WTC11 (cell line): ENCODE measurements at regions not wholly inside any gene's neighbourhood (a gene's known extent, or its start where the extent isn't known, plus 50 kb on each side); places are given as distances from the start of the nearest gene placed in this dataset.

Experiments
- ATAC-seq: fragments of 200-7000 bp; cut with Tn5 transposase; 2 replicates; pipeline ENCODE4 v1.10.0; 2021; ENCODE audit warnings: mild to moderate bottlenecking, moderate library complexity
- CTCF ChIA-PET: fragments of 300-600 bp; sonication (Branson Sonifier 250); formaldehyde crosslinking; loops from one replicate; lab custom pipeline; 2021; ENCODE audit warnings: antibody characterized with exemption; lab: Charles Lee
- POLR2A ChIA-PET: fragments of 350-600 bp; sonication (Branson Sonifier 250); formaldehyde crosslinking; loops from one replicate; lab custom pipeline; 2021; ENCODE audit warnings: antibody characterized with exemption; lab: Charles Lee
- DNase-seq: peaks from one replicate; pipeline ENCODE4 v3.0.0; 2021; ENCODE audit warnings: low spot score
- H3K27ac Mint-ChIP-seq: 2 replicates; pipeline ENCODE4 v1.8.0; 2021; ENCODE audit warnings: mixed read lengths
- H3K27me3 Mint-ChIP-seq: 2 replicates; pipeline ENCODE4 v1.8.0; 2021; ENCODE audit warnings: low read depth, mild to moderate bottlenecking, moderate library complexity, mixed read lengths
- H3K36me3 Mint-ChIP-seq: 2 replicates; pipeline ENCODE4 v1.8.0; 2021; ENCODE audit warnings: mixed read lengths
- H3K4me1 Mint-ChIP-seq: 2 replicates; pipeline ENCODE4 v1.8.0; 2022; ENCODE audit warnings: mixed read lengths
- H3K4me3 Mint-ChIP-seq: 2 replicates; pipeline ENCODE4 v1.8.0; 2021; ENCODE audit warnings: mild to moderate bottlenecking, moderate library complexity, mixed read lengths
- H3K9me3 Mint-ChIP-seq: 2 replicates; pipeline ENCODE4 v1.8.0; 2021; ENCODE audit warnings: mixed read lengths
- ATF3 ChIP-seq: sonication (generic); formaldehyde crosslinking; conservative IDR thresholded peaks from 2 replicates; pipeline ENCODE4 v1.8.1; 2022; ENCODE audit warnings: mild to moderate bottlenecking, missing genetic modification reagents
- CBFB ChIP-seq: sonication (generic); formaldehyde crosslinking; IDR thresholded peaks from 2 replicates; pipeline ENCODE4 v1.8.1; 2022; ENCODE audit warnings: mild to moderate bottlenecking, low read depth, missing genetic modification reagents
- CREB1 ChIP-seq: sonication (generic); formaldehyde crosslinking; IDR thresholded peaks from 2 replicates; pipeline ENCODE4 v1.8.0; 2023; ENCODE audit warnings: mild to moderate bottlenecking, missing genetic modification reagents
- E2F5 ChIP-seq: sonication (generic); formaldehyde crosslinking; IDR thresholded peaks from 2 replicates; pipeline ENCODE4 v1.8.1; 2022; ENCODE audit warnings: mild to moderate bottlenecking, moderate library complexity, missing genetic modification reagents
- FOXK1 ChIP-seq: sonication (generic); formaldehyde crosslinking; IDR thresholded peaks from 2 replicates; pipeline ENCODE4 v1.8.0; 2022; ENCODE audit warnings: mild to moderate bottlenecking, moderate library complexity, missing genetic modification reagents
- GRHL2 ChIP-seq: fragments of 250-450 bp; sonication (Bioruptor Pico); IDR thresholded peaks from 2 replicates; pipeline ENCODE4 v1.8.0; 2022; ENCODE audit warnings: mild to moderate bottlenecking, moderate library complexity; ENCODE audit not compliant: insufficient replicate concordance, severe bottlenecking
- JUN ChIP-seq: sonication (generic); formaldehyde crosslinking; IDR thresholded peaks from 2 replicates; pipeline ENCODE4 v1.8.0; 2023; ENCODE audit warnings: mild to moderate bottlenecking, missing genetic modification reagents
- KAT7 ChIP-seq: sonication (generic); formaldehyde crosslinking; IDR thresholded peaks from 2 replicates; pipeline ENCODE4 v1.8.1; 2023; ENCODE audit warnings: missing genetic modification reagents, mild to moderate bottlenecking, borderline replicate concordance
- MXD4 ChIP-seq: fragments of 250-450 bp; sonication (Bioruptor Pico); IDR thresholded peaks from 2 replicates; pipeline ENCODE4 v1.8.0; 2021; ENCODE audit warnings: mild to moderate bottlenecking, moderate library complexity, borderline replicate concordance
- NR3C1 ChIP-seq: sonication (generic); formaldehyde crosslinking; conservative IDR thresholded peaks from 2 replicates; pipeline ENCODE4 v1.8.1; 2023; ENCODE audit warnings: low read depth, mild to moderate bottlenecking, missing genetic modification reagents
- RORB ChIP-seq: fragments of 250-450 bp; sonication (Bioruptor Pico); IDR thresholded peaks from 2 replicates; pipeline ENCODE4 v1.9.0; 2021; ENCODE audit warnings: mild to moderate bottlenecking
- SP1 ChIP-seq: sonication (generic); formaldehyde crosslinking; conservative IDR thresholded peaks from 2 replicates; pipeline ENCODE4 v1.8.1; 2022; ENCODE audit warnings: missing genetic modification reagents
- USF2 ChIP-seq: sonication (generic); formaldehyde crosslinking; IDR thresholded peaks from 2 replicates; pipeline ENCODE4 v1.8.1; 2023; ENCODE audit warnings: mild to moderate bottlenecking, missing genetic modification reagents, moderate library complexity
- ZBTB43 ChIP-seq: sonication (generic); formaldehyde crosslinking; IDR thresholded peaks from 2 replicates; pipeline ENCODE4 v1.8.1; 2023; ENCODE audit warnings: mild to moderate bottlenecking, missing genetic modification reagents
- ZNF121 ChIP-seq: sonication (generic); formaldehyde crosslinking; IDR thresholded peaks from 2 replicates; pipeline ENCODE4 v1.8.0; 2023; ENCODE audit warnings: missing genetic modification reagents
- ZNF138 ChIP-seq: sonication (generic); formaldehyde crosslinking; conservative IDR thresholded peaks from 2 replicates; pipeline ENCODE4 v1.8.1; 2022; ENCODE audit warnings: mild to moderate bottlenecking, moderate library complexity, missing genetic modification reagents
- ZNF281 ChIP-seq: sonication (generic); formaldehyde crosslinking; IDR thresholded peaks from 2 replicates; pipeline ENCODE4 v1.8.0; 2023; ENCODE audit warnings: mild to moderate bottlenecking, missing genetic modification reagents
- ZNF416 ChIP-seq: fragments of 250-450 bp; sonication (Bioruptor Pico); IDR thresholded peaks from 2 replicates; pipeline ENCODE4 v1.9.0; 2021; ENCODE audit warnings: mild to moderate bottlenecking, inconsistent platforms
- ZNF512 ChIP-seq: sonication (generic); formaldehyde crosslinking; IDR thresholded peaks from 2 replicates; pipeline ENCODE4 v1.8.1; 2022; ENCODE audit warnings: missing genetic modification reagents, borderline replicate concordance
- TF ChIP-seq, protein P1 (sequence below): fragments of 250-450 bp; sonication (Bioruptor Pico); IDR thresholded peaks from 2 replicates; pipeline ENCODE4 v2.1.2; 2022; ENCODE audit warnings: mild to moderate bottlenecking, moderate library complexity
- TF ChIP-seq, protein P2 (sequence below): fragments of 250-450 bp; sonication (Bioruptor Pico); IDR thresholded peaks from 2 replicates; pipeline ENCODE4 v1.9.0; 2021; ENCODE audit warnings: moderate library complexity, mild to moderate bottlenecking, inconsistent platforms, borderline replicate concordance
- TF ChIP-seq, protein P3 (sequence below): sonication (generic); formaldehyde crosslinking; IDR thresholded peaks from 2 replicates; pipeline ENCODE4 v1.8.1; 2022; ENCODE audit warnings: low read depth, mild to moderate bottlenecking, moderate library complexity, missing genetic modification reagents, borderline replicate concordance

DNA sequence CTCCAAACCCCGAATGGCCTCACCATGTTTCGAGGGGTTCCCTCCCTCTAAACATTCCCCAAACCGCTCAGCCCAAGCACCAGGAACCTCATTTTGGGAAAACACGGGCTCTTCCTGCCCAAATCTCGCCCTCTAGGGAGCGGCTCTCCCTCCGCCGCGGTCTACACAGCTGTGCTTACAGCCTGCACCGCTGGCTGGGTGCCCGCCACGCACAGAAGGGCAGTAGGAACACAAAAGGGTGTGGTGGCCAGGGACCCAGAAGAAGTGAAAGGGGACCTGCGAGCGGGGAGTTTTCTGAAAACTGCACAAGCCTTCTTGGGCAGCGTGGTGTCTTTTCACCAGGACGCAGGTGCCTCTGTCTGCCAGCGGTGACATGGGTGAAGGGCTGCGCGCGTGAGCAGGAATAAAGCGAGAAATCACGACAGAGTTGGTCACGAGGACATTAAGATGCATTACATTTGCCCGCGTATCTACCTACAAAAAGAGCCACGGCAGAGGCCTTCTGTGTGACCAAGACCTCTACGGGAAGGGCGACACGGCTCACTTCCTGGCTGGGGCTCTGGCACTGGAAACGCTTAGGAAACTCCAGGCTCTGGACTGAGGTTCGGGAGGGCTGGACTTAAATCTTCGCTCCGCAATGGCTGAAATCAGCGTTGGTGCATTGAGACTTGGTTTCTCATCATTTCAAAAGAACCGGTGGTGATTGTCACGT, 171.7 kb downstream of the LSM5 start:
- H3K4me3 Mint-ChIP-seq: peak overlapping the region; percentile 56
- TF ChIP-seq, protein P1, sequence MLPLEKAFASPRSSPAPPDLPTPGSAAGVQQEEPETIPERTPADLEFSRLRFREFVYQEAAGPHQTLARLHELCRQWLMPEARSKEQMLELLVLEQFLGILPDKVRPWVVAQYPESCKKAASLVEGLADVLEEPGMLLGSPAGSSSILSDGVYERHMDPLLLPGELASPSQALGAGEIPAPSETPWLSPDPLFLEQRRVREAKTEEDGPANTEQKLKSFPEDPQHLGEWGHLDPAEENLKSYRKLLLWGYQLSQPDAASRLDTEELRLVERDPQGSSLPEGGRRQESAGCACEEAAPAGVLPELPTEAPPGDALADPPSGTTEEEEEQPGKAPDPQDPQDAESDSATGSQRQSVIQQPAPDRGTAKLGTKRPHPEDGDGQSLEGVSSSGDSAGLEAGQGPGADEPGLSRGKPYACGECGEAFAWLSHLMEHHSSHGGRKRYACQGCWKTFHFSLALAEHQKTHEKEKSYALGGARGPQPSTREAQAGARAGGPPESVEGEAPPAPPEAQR (CRISPR knock-in tag): no peak
- TF ChIP-seq USF2 (CRISPR knock-in tag): no peak
- no peak for TF ChIP-seq NR3C1 (CRISPR knock-in tag)
- TF ChIP-seq, protein P2, sequence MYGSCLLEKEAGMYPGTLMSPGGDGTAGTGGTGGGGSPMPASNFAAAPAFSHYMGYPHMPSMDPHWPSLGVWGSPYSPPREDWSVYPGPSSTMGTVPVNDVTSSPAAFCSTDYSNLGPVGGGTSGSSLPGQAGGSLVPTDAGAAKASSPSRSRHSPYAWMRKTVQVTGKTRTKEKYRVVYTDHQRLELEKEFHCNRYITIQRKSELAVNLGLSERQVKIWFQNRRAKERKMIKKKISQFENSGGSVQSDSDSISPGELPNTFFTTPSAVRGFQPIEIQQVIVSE (CRISPR knock-in tag): no peak
- H3K36me3 Mint-ChIP-seq: no peaks in the 10 kb centered on the region
- ChIA-PET POLR2A (no interaction called here), CTCF (interaction anchor here (0.6 to 1.8 kb wide), 3 partner anchors 14 to 108 kb away, joined by 3 to 7 read pairs (median 5); no protein-coding TSS in a partner anchor)
- peaks cover 29% of the 10 kb centered on the region for H3K27me3 Mint-ChIP-seq
- no peaks in the 10 kb centered on the region for H3K9me3 Mint-ChIP-seq
- H3K27ac Mint-ChIP-seq: no peak overlapping the region
- DNase-seq (peak; percentile 12), ATAC-seq (peak; percentile 53)
- peaks cover 5% of the 10 kb centered on the region for H3K4me1 Mint-ChIP-seq

DNA sequence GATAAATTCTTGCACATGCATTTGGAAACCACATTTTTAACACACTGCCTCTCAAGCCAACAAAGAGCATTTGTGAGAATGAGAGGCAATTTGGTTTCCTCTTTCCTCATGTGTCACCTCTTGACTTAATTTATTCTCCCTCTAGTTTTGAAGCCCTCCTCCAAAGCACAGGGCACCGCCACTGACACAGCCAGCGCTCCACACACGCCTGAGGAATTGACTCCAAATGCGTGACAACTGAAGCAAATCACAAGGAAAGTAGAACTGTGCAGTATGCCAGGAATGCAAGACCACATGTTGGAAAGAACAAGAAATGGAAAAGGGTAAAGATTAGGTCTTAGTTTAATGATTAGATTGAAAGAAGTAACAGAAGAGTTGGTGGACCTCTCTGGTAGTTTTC, 173.3 kb downstream of the LSM5 start:
- no peak for ATAC-seq
- TF ChIP-seq, protein P3, sequence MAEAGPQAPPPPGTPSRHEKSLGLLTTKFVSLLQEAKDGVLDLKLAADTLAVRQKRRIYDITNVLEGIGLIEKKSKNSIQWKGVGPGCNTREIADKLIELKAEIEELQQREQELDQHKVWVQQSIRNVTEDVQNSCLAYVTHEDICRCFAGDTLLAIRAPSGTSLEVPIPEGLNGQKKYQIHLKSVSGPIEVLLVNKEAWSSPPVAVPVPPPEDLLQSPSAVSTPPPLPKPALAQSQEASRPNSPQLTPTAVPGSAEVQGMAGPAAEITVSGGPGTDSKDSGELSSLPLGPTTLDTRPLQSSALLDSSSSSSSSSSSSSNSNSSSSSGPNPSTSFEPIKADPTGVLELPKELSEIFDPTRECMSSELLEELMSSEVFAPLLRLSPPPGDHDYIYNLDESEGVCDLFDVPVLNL: no peak
- TF ChIP-seq FOXK1 (CRISPR knock-in tag) (no peak), MXD4 (CRISPR knock-in tag) (no peak), CREB1 (CRISPR knock-in tag) (no peak), CBFB (CRISPR knock-in tag) (no peak), ZBTB43 (CRISPR knock-in tag) (no peak), ATF3 (CRISPR knock-in tag) (no peak), JUN (CRISPR knock-in tag) (no peak), ZNF512 (no peak), SP1 (no peak), ZNF281 (CRISPR knock-in tag) (no peak), GRHL2 (CRISPR knock-in tag) (no peak), ZNF121 (CRISPR knock-in tag) (no peak), KAT7 (CRISPR knock-in tag) (no peak), ZNF138 (CRISPR knock-in tag) (no peak), E2F5 (no peak), ZNF416 (CRISPR knock-in tag) (no peak), RORB (CRISPR knock-in tag) (no peak)
- CTCF ChIA-PET: no interaction called here

More for the DNA sequence above, 173.3 kb downstream of the LSM5 start:
- no peaks in the 10 kb centered on the region for H3K9me3 Mint-ChIP-seq
- no peak overlapping the region for H3K27ac Mint-ChIP-seq
- POLR2A ChIA-PET: no interaction called here
- peaks cover 29% of the 10 kb centered on the region for H3K27me3 Mint-ChIP-seq
- H3K4me1 Mint-ChIP-seq: peaks cover 5% of the 10 kb centered on the region
- H3K36me3 Mint-ChIP-seq: no peaks in the 10 kb centered on the region
- no peak overlapping the region for H3K4me3 Mint-ChIP-seq
- DNase-seq: no peak
